Iris pigment epithelial cell (primary cell): ENCODE measurements at regions not wholly inside any gene's neighbourhood (a gene's known extent, or its start where the extent isn't known, plus 50 kb on each side); places are given as distances from the start of the nearest gene placed in this dataset.

Source experiments
- DNase-seq: peaks from one replicate; pipeline ENCODE4 v3.0.0-alpha.2; 2011; ENCODE audit warnings: low read depth

- DNase-seq, result no peak
Observed at GRCh38 chr6:37556881-37557644, 57.4 kb upstream of the CCDC167 start.

- no peak for DNase-seq
Observed at GRCh38 chr6:37555040-37555781, 55.5 kb upstream of the CCDC167 start.

GRCh38 chr6:37554480-37554819 lies 54.8 kb upstream of the CCDC167 start:
- peak; percentile 45 for DNase-seq

- no peak for DNase-seq
Observed at GRCh38 chr6:37552267-37552666, 52.6 kb upstream of the CCDC167 start.

- no peak for DNase-seq
Observed at GRCh38 chr6:37551867-37552266, 52.2 kb upstream of the CCDC167 start.

GRCh38 chr6:37551446-37551845 lies 51.8 kb upstream of the CCDC167 start:
- no peak for DNase-seq

GRCh38 chr6:37551002-37551401 lies 51.3 kb upstream of the CCDC167 start:
- no peak for DNase-seq

GRCh38 chr6:37550191-37550831 lies 50.6 kb upstream of the CCDC167 start:
- peak; percentile 22 for DNase-seq

GRCh38 chr6:37549558-37549957 lies 49.9 kb upstream of the CCDC167 start:
- DNase-seq, result no peak
